NT2/D1 (cell line): ENCODE measurements at regions not wholly inside any gene's neighbourhood (a gene's known extent, or its start where the extent isn't known, plus 50 kb on each side); places are given as distances from the start of the nearest gene placed in this dataset.

Experiments used
- YY1 ChIP-seq: IDR thresholded peaks from 2 replicates; pipeline ENCODE4 v1.6.1; 2011; ENCODE audit not compliant: insufficient read length, insufficient read depth
- ZNF274 ChIP-seq: IDR thresholded peaks from 2 replicates; pipeline ENCODE4 v1.6.1; 2011; ENCODE audit warnings: mild to moderate bottlenecking, low read depth, low read length

- TF ChIP-seq ZNF274 (no peak), YY1 (no peak)
Measured at GRCh38 chr5:4306057-4306456, 710.4 kb downstream of the IRX1 start.
